ENCODE measurements at regions not wholly inside any gene's neighbourhood (a gene's known extent, or its start where the extent isn't known, plus 50 kb on each side); places are given as distances from the start of the nearest gene placed in this dataset.

GRCh38 chr2:164260506-164260905, 360.8 kb downstream of the GRB14 start:
- H4K5ac ChIP-seq (ENCODE audit: low read depth, low read length), result no peak overlapping the region
- no peak overlapping the region for H2AK9ac ChIP-seq (replicated peaks; ENCODE audit: low read depth, low read length, poor library complexity)
- 50% methylated on average over 1 of the region's 2 CpGs; no CpG with 5 or more reads in 1 of the 2 experiments for WGBS, 2 experiments (ENCODE audit: extremely low coverage in 2 of 2, insufficient read length in 1 of 2)
- no peak overlapping the region for H3K4ac ChIP-seq (ENCODE audit: low read depth, low read length)
- H3K79me1 ChIP-seq (ENCODE audit: low read depth in 1 of 2, low read length in 2 of 2), result no peaks in the 10 kb centered on the region
- H3K9me1 ChIP-seq (ENCODE audit: insufficient read depth, low read length), result no peaks in the 10 kb centered on the region
- BruUV-seq (replicated peaks), result no TSS peak
- H3K27ac ChIP-seq (ENCODE audit: insufficient read depth, low read length), result no peak overlapping the region
- no peak overlapping the region for H4K8ac ChIP-seq (ENCODE audit: low read depth in 2 of 2, low read length in 2 of 2)
- ATAC-seq (ENCODE audit: low read depth) (no peak), DNase-seq (no peak)
- H3K27me3 ChIP-seq (ENCODE audit: control insufficient read depth, insufficient read depth, low read length), result no peaks in the 10 kb centered on the region
- in situ Hi-C loops (cut with MboI; ENCODE audit: low sequenced_read_pairs), result no loop called here
- H3K4me1 ChIP-seq (ENCODE audit: control insufficient read depth, insufficient read depth, low read length), result no peaks in the 10 kb centered on the region
- dilution Hi-C loops (cut with HindIII; ENCODE audit: low sequenced_read_pairs, unreplicated experiment), result no loop called here
- H3K14ac ChIP-seq (replicated peaks; ENCODE audit: low read depth, low read length), result no peak overlapping the region
- intact Hi-C loops (cut with micrococcal nuclease), result no loop called here
- H2BK5ac ChIP-seq (ENCODE audit: low read depth, low read length, poor library complexity, severe bottlenecking), result no peak overlapping the region
- H3K18ac ChIP-seq (ENCODE audit: low read depth, low read length), result no peak overlapping the region
- H4K20me1 ChIP-seq (ENCODE audit: insufficient read depth, low read length), result no peaks in the 10 kb centered on the region
- no peak overlapping the region for H3K9ac ChIP-seq (ENCODE audit: low read depth, low read length)
- no peak for TF ChIP-seq SMC3 (IDR thresholded peaks at IDR 0.05; ENCODE audit: low read depth, low read length)
- no peak for TF ChIP-seq NFE2L2 (IDR thresholded peaks at IDR 0.05; ENCODE audit: low read depth, low read length)
- no peak for TF ChIP-seq RAD21 (IDR thresholded peaks at IDR 0.05; ENCODE audit: low read length)
- TF ChIP-seq MAZ (IDR thresholded peaks at IDR 0.05; ENCODE audit: borderline replicate concordance, low read depth, low read length), result no peak
- TF ChIP-seq RFX5 (IDR thresholded peaks at IDR 0.05; ENCODE audit: low read depth, low read length), result no peak
- TF ChIP-seq CHD1 (IDR thresholded peaks at IDR 0.05; ENCODE audit: low read depth, low read length), result no peak
- TF ChIP-seq FOS (IDR thresholded peaks at IDR 0.05; ENCODE audit: low read depth, low read length), result no peak
- TF ChIP-seq MAFK (IDR thresholded peaks at IDR 0.05; ENCODE audit: low read depth, low read length), result no peak
- no peak for TF ChIP-seq ELK1 (IDR thresholded peaks at IDR 0.05; ENCODE audit: borderline replicate concordance, low read depth, low read length)
- no peak for TF ChIP-seq CTCF (conservative IDR thresholded peaks at IDR 0.05; ENCODE audit: low read depth, low read length)
- TF ChIP-seq POLR2A (IDR thresholded peaks at IDR 0.05; ENCODE audit: low read depth, low read length), result no peak
- TF ChIP-seq CEBPB (IDR thresholded peaks at IDR 0.05; ENCODE audit: low read depth, low read length), result no peak
- TF ChIP-seq MXI1 (IDR thresholded peaks at IDR 0.05; ENCODE audit: borderline replicate concordance, low read depth, low read length), result no peak
- TF ChIP-seq RCOR1 (IDR thresholded peaks at IDR 0.05; ENCODE audit: insufficient replicate concordance, low read length), result no peak
- TF ChIP-seq USF2 (IDR thresholded peaks at IDR 0.05; ENCODE audit: low read depth, low read length), result no peak
- TF ChIP-seq BHLHE40 (IDR thresholded peaks at IDR 0.05; ENCODE audit: low read depth, low read length), result no peak
- no peak overlapping the region for H2BK120ac ChIP-seq (ENCODE audit: low read depth, low read length)
- no peak overlapping the region for H2AK5ac ChIP-seq (ENCODE audit: low read depth, low read length)
- no peak overlapping the region for H3K23ac ChIP-seq (ENCODE audit: low read depth, low read length)
- no peak overlapping the region for H3K4me2 ChIP-seq (ENCODE audit: low read depth, low read length)
- no peak overlapping the region for H2BK15ac ChIP-seq (ENCODE audit: low read depth, low read length)
- no peaks in the 10 kb centered on the region for H3K36me3 ChIP-seq (ENCODE audit: control insufficient read depth, insufficient read depth, low read length)
- ChIA-PET POLR2A (ENCODE audit: unreplicated experiment) (no interaction called here), CTCF (interaction anchor here (1.2 kb wide), 1 partner anchor 34 kb away, joined by 3 read pairs; no protein-coding TSS in a partner anchor)
- no peak overlapping the region for H3K56ac ChIP-seq (ENCODE audit: extremely low read depth, insufficient read depth, low read length)
- H4K91ac ChIP-seq (ENCODE audit: insufficient read depth, low read depth, low read length), result no peak overlapping the region
- H3K4me3 ChIP-seq (ENCODE audit: insufficient read depth, low read depth, low read length), result no peak overlapping the region
- H3K9me3 ChIP-seq (ENCODE audit: control insufficient read depth, insufficient read depth, low read length), result no peaks in the 10 kb centered on the region
- no peak overlapping the region for H2AFZ ChIP-seq (replicated peaks; ENCODE audit: low read length, poor library complexity)
- H2BK20ac ChIP-seq (ENCODE audit: low read depth, low read length), result no peak overlapping the region

All from IMR-90 (cell line).